Stimulated activated CD4-positive, alpha-beta T cell treated with anti-CD3 and anti-CD28 coated beads, Interleukin-4, amount 100 ng/mL, for 4 hours (primary cell): ENCODE measurements at regions not wholly inside any gene's neighbourhood (a gene's known extent, or its start where the extent isn't known, plus 50 kb on each side); places are given as distances from the start of the nearest gene placed in this dataset.
"Not testable (repeated sequence)": the region's sequence is repeated elsewhere in the genome, so short reads cannot be mapped to it uniquely, and the experiment has no call there.

Experiments used
- DNase-seq, 2 experiments: peaks; one replicate each; pipeline ENCODE4 v3.0.0-alpha.2; 2020

- DNase-seq: no peak
These were observed 88.8 kb upstream of the PLD5 start for GRCh38 chr1:242613266-242613815.

GRCh38 chr1:242610209-242610608 is 85.7 kb upstream of the PLD5 start:
- no peak for DNase-seq

- DNase-seq: no peak
These were observed 81.0 kb upstream of the PLD5 start for GRCh38 chr1:242605521-242605920.

- no peak for DNase-seq
These were observed 77.5 kb upstream of the PLD5 start for GRCh38 chr1:242602001-242602400.

- not testable (repeated sequence) for DNase-seq
These were observed 69.3 kb upstream of the PLD5 start for GRCh38 chr1:242593756-242594155.

GRCh38 chr1:242586360-242586680 is 61.8 kb upstream of the PLD5 start:
- no peak for DNase-seq

- DNase-seq: no peak
These were observed 61.3 kb upstream of the PLD5 start for GRCh38 chr1:242585616-242586359.

GRCh38 chr1:242582669-242583068 is 58.2 kb upstream of the PLD5 start:
- no peak for DNase-seq

GRCh38 chr1:242579528-242580235 is 55.2 kb upstream of the PLD5 start:
- DNase-seq: no peak
